WTC11 (cell line): ENCODE measurements at regions not wholly inside any gene's neighbourhood (a gene's known extent, or its start where the extent isn't known, plus 50 kb on each side); places are given as distances from the start of the nearest gene placed in this dataset.

Source experiments
- ATAC-seq: fragments of 200-7000 bp; cut with Tn5 transposase; 2 replicates; pipeline ENCODE4 v1.10.0; 2021; ENCODE audit warnings: mild to moderate bottlenecking, moderate library complexity
- CTCF ChIA-PET: fragments of 300-600 bp; sonication (Branson Sonifier 250); formaldehyde crosslinking; loops from one replicate; lab custom pipeline; 2021; ENCODE audit warnings: antibody characterized with exemption; lab: Charles Lee
- POLR2A ChIA-PET: fragments of 350-600 bp; sonication (Branson Sonifier 250); formaldehyde crosslinking; loops from one replicate; lab custom pipeline; 2021; ENCODE audit warnings: antibody characterized with exemption; lab: Charles Lee
- DNase-seq: peaks from one replicate; pipeline ENCODE4 v3.0.0; 2021; ENCODE audit warnings: low spot score
- H3K27ac Mint-ChIP-seq: 2 replicates; pipeline ENCODE4 v1.8.0; 2021; ENCODE audit warnings: mixed read lengths
- H3K27me3 Mint-ChIP-seq: 2 replicates; pipeline ENCODE4 v1.8.0; 2021; ENCODE audit warnings: low read depth, mild to moderate bottlenecking, moderate library complexity, mixed read lengths
- H3K36me3 Mint-ChIP-seq: 2 replicates; pipeline ENCODE4 v1.8.0; 2021; ENCODE audit warnings: mixed read lengths
- H3K4me1 Mint-ChIP-seq: 2 replicates; pipeline ENCODE4 v1.8.0; 2022; ENCODE audit warnings: mixed read lengths
- H3K4me3 Mint-ChIP-seq: 2 replicates; pipeline ENCODE4 v1.8.0; 2021; ENCODE audit warnings: mild to moderate bottlenecking, moderate library complexity, mixed read lengths
- H3K9me3 Mint-ChIP-seq: 2 replicates; pipeline ENCODE4 v1.8.0; 2021; ENCODE audit warnings: mixed read lengths
- NFYB ChIP-seq: sonication (generic); formaldehyde crosslinking; conservative IDR thresholded peaks from 2 replicates; pipeline ENCODE4 v1.8.0; 2022; ENCODE audit warnings: low read depth, missing genetic modification reagents
- TEAD1 ChIP-seq: sonication (generic); formaldehyde crosslinking; IDR thresholded peaks from 2 replicates; pipeline ENCODE4 v1.8.0; 2022; ENCODE audit warnings: mild to moderate bottlenecking, missing genetic modification reagents
- ZNF232 ChIP-seq: sonication (generic); formaldehyde crosslinking; IDR thresholded peaks from 2 replicates; pipeline ENCODE4 v1.8.0; 2022; ENCODE audit warnings: mild to moderate bottlenecking, missing genetic modification reagents
- ZNF671 ChIP-seq: fragments of 250-450 bp; sonication (Bioruptor Pico); IDR thresholded peaks from 2 replicates; pipeline ENCODE4 v1.8.0; 2021; ENCODE audit warnings: mild to moderate bottlenecking
- TF ChIP-seq, protein P1 (sequence below): sonication (generic); formaldehyde crosslinking; IDR thresholded peaks from 2 replicates; pipeline ENCODE4 v1.8.1; 2023; ENCODE audit warnings: mild to moderate bottlenecking, missing genetic modification reagents
- TF ChIP-seq, protein P2 (sequence below): sonication (generic); formaldehyde crosslinking; conservative IDR thresholded peaks from 2 replicates; pipeline ENCODE4 v1.8.1; 2023; ENCODE audit warnings: mild to moderate bottlenecking, low read depth, missing genetic modification reagents, moderate library complexity
- TF ChIP-seq, protein P3 (sequence below): sonication (generic); formaldehyde crosslinking; IDR thresholded peaks from 2 replicates; pipeline ENCODE4 v1.8.1; 2023; ENCODE audit warnings: mild to moderate bottlenecking, missing genetic modification reagents
- TF ChIP-seq, protein P4 (sequence below): sonication (generic); formaldehyde crosslinking; IDR thresholded peaks from 2 replicates; pipeline ENCODE4 v1.8.0; 2022; ENCODE audit warnings: mild to moderate bottlenecking, missing genetic modification reagents
- TF ChIP-seq, protein P5 (sequence below): sonication (generic); formaldehyde crosslinking; IDR thresholded peaks from 2 replicates; pipeline ENCODE4 v1.8.0; 2022; ENCODE audit warnings: mild to moderate bottlenecking, missing genetic modification reagents
- TF ChIP-seq, protein P6 (sequence below): fragments of 250-450 bp; sonication (Bioruptor Pico); IDR thresholded peaks from 2 replicates; pipeline ENCODE4 v1.8.0; 2021; ENCODE audit warnings: mild to moderate bottlenecking
- TF ChIP-seq, protein P7 (sequence below): fragments of 250-450 bp; sonication (Bioruptor Pico); IDR thresholded peaks from 2 replicates; pipeline ENCODE4 v1.9.0; 2021; ENCODE audit warnings: mild to moderate bottlenecking
- TF ChIP-seq, protein P8 (sequence below): fragments of 250-450 bp; sonication (Bioruptor Pico); IDR thresholded peaks from 2 replicates; pipeline ENCODE4 v1.9.0; 2021; ENCODE audit warnings: mild to moderate bottlenecking, borderline replicate concordance

DNA sequence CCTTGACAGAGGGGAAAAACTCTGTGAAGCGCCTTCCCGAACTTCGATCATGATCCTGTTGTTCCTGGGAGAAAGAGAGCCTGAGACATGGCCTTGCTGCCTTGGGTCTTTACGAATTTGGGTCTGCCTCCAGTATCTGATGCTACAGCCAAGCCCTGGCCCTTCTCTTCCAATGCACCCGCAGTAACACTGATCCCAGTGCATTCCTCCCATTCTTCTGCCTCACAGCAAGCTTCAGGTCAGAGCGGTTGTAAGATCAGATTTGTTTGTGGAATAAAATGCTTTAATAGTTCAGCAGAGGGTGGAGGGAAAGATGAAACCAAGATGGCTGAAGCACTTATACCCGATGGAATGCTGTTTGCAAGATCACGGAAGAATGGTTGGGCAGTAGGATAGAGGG, 196.7 kb upstream of the SIX2 start (continued):
- TF ChIP-seq, protein P1, sequence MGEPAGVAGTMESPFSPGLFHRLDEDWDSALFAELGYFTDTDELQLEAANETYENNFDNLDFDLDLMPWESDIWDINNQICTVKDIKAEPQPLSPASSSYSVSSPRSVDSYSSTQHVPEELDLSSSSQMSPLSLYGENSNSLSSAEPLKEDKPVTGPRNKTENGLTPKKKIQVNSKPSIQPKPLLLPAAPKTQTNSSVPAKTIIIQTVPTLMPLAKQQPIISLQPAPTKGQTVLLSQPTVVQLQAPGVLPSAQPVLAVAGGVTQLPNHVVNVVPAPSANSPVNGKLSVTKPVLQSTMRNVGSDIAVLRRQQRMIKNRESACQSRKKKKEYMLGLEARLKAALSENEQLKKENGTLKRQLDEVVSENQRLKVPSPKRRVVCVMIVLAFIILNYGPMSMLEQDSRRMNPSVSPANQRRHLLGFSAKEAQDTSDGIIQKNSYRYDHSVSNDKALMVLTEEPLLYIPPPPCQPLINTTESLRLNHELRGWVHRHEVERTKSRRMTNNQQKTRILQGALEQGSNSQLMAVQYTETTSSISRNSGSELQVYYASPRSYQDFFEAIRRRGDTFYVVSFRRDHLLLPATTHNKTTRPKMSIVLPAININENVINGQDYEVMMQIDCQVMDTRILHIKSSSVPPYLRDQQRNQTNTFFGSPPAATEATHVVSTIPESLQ (CRISPR knock-in tag) = no peak

DNA sequence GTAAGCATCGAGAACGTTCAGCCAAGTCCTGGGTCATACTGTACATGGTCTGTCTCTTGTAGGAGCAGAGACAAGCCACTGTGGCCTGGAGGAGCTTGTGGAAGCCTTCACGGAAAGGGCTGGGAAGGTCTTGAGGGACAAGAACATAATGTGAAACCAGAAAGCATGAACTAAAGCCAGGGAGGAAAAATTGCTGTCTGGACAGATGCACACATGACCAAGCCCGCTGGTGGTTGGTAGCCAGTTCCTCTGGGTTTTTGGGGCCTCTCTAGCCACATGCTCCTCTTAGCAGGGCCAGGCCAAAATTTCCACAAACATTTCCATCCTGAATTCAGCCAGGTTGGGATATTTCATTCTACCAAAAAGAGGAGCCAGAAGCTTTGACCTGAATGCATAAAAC, 196.2 kb upstream of the SIX2 start:
- no peak for ATAC-seq
- Mint-ChIP-seq H3K4me3 (no peak overlapping the region), H3K9me3 (peaks cover 4% of the 10 kb centered on the region; the same call in 1 of the 2 replicates), H3K27ac (no peak overlapping the region), H3K4me1 (no peaks in the 10 kb centered on the region), H3K27me3 (no peaks in the 10 kb centered on the region), H3K36me3 (no peaks in the 10 kb centered on the region)
- POLR2A ChIA-PET = no interaction called here
- CTCF ChIA-PET = interaction anchor here (0.8 kb wide), 1 partner anchor 224 kb away, joined by 3 read pairs; no protein-coding TSS in a partner anchor
- no peak for DNase-seq
- TF ChIP-seq, protein P2, sequence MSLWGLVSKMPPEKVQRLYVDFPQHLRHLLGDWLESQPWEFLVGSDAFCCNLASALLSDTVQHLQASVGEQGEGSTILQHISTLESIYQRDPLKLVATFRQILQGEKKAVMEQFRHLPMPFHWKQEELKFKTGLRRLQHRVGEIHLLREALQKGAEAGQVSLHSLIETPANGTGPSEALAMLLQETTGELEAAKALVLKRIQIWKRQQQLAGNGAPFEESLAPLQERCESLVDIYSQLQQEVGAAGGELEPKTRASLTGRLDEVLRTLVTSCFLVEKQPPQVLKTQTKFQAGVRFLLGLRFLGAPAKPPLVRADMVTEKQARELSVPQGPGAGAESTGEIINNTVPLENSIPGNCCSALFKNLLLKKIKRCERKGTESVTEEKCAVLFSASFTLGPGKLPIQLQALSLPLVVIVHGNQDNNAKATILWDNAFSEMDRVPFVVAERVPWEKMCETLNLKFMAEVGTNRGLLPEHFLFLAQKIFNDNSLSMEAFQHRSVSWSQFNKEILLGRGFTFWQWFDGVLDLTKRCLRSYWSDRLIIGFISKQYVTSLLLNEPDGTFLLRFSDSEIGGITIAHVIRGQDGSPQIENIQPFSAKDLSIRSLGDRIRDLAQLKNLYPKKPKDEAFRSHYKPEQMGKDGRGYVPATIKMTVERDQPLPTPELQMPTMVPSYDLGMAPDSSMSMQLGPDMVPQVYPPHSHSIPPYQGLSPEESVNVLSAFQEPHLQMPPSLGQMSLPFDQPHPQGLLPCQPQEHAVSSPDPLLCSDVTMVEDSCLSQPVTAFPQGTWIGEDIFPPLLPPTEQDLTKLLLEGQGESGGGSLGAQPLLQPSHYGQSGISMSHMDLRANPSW (CRISPR knock-in tag) = no peak
- no peak for TF ChIP-seq ZNF232 (CRISPR knock-in tag)
- no peak for TF ChIP-seq NFYB (CRISPR knock-in tag)
- no peak for TF ChIP-seq TEAD1
- TF ChIP-seq, protein P3, sequence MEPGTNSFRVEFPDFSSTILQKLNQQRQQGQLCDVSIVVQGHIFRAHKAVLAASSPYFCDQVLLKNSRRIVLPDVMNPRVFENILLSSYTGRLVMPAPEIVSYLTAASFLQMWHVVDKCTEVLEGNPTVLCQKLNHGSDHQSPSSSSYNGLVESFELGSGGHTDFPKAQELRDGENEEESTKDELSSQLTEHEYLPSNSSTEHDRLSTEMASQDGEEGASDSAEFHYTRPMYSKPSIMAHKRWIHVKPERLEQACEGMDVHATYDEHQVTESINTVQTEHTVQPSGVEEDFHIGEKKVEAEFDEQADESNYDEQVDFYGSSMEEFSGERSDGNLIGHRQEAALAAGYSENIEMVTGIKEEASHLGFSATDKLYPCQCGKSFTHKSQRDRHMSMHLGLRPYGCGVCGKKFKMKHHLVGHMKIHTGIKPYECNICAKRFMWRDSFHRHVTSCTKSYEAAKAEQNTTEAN = no peak
- no peak for TF ChIP-seq ZNF671
- TF ChIP-seq, protein P4, sequence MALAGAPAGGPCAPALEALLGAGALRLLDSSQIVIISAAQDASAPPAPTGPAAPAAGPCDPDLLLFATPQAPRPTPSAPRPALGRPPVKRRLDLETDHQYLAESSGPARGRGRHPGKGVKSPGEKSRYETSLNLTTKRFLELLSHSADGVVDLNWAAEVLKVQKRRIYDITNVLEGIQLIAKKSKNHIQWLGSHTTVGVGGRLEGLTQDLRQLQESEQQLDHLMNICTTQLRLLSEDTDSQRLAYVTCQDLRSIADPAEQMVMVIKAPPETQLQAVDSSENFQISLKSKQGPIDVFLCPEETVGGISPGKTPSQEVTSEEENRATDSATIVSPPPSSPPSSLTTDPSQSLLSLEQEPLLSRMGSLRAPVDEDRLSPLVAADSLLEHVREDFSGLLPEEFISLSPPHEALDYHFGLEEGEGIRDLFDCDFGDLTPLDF (CRISPR knock-in tag) = no peak
- TF ChIP-seq, protein P5, sequence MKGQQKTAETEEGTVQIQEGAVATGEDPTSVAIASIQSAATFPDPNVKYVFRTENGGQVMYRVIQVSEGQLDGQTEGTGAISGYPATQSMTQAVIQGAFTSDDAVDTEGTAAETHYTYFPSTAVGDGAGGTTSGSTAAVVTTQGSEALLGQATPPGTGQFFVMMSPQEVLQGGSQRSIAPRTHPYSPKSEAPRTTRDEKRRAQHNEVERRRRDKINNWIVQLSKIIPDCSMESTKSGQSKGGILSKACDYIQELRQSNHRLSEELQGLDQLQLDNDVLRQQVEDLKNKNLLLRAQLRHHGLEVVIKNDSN (CRISPR knock-in tag) = no peak
- TF ChIP-seq, protein P6, sequence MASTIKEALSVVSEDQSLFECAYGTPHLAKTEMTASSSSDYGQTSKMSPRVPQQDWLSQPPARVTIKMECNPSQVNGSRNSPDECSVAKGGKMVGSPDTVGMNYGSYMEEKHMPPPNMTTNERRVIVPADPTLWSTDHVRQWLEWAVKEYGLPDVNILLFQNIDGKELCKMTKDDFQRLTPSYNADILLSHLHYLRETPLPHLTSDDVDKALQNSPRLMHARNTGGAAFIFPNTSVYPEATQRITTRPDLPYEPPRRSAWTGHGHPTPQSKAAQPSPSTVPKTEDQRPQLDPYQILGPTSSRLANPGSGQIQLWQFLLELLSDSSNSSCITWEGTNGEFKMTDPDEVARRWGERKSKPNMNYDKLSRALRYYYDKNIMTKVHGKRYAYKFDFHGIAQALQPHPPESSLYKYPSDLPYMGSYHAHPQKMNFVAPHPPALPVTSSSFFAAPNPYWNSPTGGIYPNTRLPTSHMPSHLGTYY = no peak
- TF ChIP-seq, protein P7, sequence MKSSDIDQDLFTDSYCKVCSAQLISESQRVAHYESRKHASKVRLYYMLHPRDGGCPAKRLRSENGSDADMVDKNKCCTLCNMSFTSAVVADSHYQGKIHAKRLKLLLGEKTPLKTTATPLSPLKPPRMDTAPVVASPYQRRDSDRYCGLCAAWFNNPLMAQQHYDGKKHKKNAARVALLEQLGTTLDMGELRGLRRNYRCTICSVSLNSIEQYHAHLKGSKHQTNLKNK (CRISPR knock-in tag) = no peak
- TF ChIP-seq, protein P8, sequence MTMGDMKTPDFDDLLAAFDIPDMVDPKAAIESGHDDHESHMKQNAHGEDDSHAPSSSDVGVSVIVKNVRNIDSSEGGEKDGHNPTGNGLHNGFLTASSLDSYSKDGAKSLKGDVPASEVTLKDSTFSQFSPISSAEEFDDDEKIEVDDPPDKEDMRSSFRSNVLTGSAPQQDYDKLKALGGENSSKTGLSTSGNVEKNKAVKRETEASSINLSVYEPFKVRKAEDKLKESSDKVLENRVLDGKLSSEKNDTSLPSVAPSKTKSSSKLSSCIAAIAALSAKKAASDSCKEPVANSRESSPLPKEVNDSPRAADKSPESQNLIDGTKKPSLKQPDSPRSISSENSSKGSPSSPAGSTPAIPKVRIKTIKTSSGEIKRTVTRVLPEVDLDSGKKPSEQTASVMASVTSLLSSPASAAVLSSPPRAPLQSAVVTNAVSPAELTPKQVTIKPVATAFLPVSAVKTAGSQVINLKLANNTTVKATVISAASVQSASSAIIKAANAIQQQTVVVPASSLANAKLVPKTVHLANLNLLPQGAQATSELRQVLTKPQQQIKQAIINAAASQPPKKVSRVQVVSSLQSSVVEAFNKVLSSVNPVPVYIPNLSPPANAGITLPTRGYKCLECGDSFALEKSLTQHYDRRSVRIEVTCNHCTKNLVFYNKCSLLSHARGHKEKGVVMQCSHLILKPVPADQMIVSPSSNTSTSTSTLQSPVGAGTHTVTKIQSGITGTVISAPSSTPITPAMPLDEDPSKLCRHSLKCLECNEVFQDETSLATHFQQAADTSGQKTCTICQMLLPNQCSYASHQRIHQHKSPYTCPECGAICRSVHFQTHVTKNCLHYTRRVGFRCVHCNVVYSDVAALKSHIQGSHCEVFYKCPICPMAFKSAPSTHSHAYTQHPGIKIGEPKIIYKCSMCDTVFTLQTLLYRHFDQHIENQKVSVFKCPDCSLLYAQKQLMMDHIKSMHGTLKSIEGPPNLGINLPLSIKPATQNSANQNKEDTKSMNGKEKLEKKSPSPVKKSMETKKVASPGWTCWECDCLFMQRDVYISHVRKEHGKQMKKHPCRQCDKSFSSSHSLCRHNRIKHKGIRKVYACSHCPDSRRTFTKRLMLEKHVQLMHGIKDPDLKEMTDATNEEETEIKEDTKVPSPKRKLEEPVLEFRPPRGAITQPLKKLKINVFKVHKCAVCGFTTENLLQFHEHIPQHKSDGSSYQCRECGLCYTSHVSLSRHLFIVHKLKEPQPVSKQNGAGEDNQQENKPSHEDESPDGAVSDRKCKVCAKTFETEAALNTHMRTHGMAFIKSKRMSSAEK = no peak
